Panc1 (cell line): ENCODE measurements at regions not wholly inside any gene's neighbourhood (a gene's known extent, or its start where the extent isn't known, plus 50 kb on each side); places are given as distances from the start of the nearest gene placed in this dataset.

ENCODE experiments used
- POLR2AphosphoS5 ChIP-seq: IDR thresholded peaks from 2 replicates; pipeline ENCODE4 v1.6.1; 2012; ENCODE audit warnings: mild to moderate bottlenecking, low read depth, low read length, moderate library complexity
- REST ChIP-seq, 2 experiments: IDR thresholded peaks; 2 replicates each; pipeline ENCODE4 v1.6.1; 2011 to 2012; ENCODE audit warnings: low read depth in 2 of 2, control low read depth in 1 of 2, low read length in 1 of 2, mild to moderate bottlenecking in 1 of 2, moderate library complexity in 1 of 2; ENCODE audit not compliant: insufficient read depth in 1 of 2
- SIN3A ChIP-seq: IDR thresholded peaks from 2 replicates; pipeline ENCODE4 v1.6.1; 2012; ENCODE audit warnings: low read depth, mild to moderate bottlenecking, low read length, moderate library complexity, borderline replicate concordance; ENCODE audit not compliant: insufficient read depth
- TCF7L2 ChIP-seq: IDR thresholded peaks from 2 replicates; pipeline ENCODE4 v1.6.1; 2011; ENCODE audit warnings: mild to moderate bottlenecking, low read depth, low read length, inconsistent platforms
- TF ChIP-seq, protein P1 (sequence below): fragments of 450-650 bp; IDR thresholded peaks from 2 replicates; pipeline ENCODE4 v1.5.1; 2017; ENCODE audit warnings: mild to moderate bottlenecking

DNA sequence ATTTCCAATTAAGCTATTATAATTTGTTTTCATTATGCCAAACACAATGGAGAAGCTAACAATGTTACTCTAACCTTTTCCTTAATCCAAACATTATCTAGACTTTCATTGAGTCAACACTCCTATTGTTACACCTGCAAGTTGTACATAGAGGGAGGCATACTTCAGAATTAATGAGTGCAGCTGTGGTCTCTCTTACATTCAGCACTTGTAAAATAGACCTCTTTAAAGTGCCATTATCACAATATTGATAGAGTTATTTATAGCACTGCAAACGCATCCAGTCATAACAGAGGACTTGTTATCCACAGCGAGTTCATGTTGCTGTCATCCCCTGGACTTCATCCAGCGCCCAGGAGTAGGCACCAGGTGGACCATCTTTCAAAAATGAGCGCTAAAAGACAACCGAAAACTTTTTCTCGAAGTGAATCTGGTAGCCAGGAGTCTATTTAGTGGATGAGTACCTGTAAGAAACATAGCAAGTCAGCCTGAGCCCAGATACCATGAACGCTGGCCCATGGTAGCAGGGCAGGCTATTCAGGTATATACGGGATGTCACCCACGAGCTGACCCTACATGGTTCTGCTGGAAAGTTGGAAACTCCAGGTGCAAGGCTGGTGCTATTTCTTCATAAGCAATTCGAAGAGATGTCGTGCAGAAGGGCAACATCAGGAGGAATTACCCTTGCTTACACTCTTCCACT is 70.6 kb upstream of the NFIA start:
- TF ChIP-seq, protein P1, sequence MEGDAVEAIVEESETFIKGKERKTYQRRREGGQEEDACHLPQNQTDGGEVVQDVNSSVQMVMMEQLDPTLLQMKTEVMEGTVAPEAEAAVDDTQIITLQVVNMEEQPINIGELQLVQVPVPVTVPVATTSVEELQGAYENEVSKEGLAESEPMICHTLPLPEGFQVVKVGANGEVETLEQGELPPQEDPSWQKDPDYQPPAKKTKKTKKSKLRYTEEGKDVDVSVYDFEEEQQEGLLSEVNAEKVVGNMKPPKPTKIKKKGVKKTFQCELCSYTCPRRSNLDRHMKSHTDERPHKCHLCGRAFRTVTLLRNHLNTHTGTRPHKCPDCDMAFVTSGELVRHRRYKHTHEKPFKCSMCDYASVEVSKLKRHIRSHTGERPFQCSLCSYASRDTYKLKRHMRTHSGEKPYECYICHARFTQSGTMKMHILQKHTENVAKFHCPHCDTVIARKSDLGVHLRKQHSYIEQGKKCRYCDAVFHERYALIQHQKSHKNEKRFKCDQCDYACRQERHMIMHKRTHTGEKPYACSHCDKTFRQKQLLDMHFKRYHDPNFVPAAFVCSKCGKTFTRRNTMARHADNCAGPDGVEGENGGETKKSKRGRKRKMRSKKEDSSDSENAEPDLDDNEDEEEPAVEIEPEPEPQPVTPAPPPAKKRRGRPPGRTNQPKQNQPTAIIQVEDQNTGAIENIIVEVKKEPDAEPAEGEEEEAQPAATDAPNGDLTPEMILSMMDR, result no peak
- TF ChIP-seq POLR2AphosphoS5 (no peak), SIN3A (no peak), TCF7L2 (no peak), REST (IDR thresholded peaks at IDR 0.05; ENCODE audit: insufficient read depth in 1 of 2, low read depth in 2 of 2, low read length in 1 of 2) (no peak)
